ENCODE measurements at regions not wholly inside any gene's neighbourhood (a gene's known extent, or its start where the extent isn't known, plus 50 kb on each side); places are given as distances from the start of the nearest gene placed in this dataset.

DNA sequence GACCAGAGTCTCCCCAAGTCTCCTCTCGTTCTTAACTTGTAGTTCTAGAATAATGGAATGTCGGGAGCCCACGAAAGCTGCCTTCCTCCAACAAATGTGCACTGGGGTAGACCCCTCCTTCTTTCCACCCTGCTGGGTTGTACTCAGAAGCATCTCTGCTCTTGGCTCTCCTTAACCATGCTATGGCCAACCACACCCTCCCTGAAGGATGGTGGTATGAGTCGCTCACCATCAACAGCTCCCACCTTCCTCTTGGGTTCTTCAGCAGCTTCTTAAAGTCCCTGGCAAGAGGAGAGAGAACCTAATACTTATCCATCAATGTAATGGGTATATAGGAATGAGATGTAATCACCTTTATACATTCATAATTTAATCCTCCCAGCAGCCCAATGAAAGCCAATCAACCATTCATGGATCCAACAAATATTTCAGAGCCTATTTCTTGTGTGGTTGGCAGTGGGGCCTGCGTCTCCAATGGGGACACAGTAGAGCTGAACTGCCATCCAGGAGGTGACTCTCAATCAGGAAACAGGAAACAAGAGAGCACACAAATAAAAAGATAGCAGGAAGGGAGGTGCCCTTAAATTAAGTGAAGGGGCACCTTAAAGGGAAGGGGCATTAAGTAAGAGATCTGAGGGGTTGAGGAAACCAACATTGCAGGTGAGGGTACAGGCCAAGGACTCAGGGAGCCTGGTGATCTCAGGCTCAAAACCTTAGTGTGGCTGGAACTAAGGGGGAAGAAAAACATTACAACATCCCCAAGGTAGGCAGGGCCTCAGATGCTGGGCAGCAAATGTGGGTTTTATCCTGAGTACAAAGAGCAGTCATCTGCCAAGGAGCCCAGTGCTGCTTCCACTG lies 64.4 kb upstream of the ETS2 start:
- DNase-seq (ENCODE audit: low read depth): no peak

DNA sequence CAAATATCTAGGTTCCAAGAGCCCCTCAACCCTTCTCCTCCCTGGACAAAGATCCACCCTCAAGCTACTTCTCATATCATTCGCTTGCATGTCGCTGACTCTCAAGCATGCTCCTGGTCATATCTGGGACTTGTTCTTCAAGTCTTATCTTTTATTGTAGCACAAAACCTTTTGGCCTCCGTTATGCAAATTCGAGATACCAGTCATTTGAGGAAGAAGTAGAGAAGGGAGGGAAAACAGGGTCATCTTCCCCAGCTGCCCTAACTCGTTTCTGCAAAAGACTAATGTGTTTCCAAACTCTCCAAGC lies 63.8 kb upstream of the ETS2 start:
- DNase-seq (ENCODE audit: low read depth): no peak

DNA sequence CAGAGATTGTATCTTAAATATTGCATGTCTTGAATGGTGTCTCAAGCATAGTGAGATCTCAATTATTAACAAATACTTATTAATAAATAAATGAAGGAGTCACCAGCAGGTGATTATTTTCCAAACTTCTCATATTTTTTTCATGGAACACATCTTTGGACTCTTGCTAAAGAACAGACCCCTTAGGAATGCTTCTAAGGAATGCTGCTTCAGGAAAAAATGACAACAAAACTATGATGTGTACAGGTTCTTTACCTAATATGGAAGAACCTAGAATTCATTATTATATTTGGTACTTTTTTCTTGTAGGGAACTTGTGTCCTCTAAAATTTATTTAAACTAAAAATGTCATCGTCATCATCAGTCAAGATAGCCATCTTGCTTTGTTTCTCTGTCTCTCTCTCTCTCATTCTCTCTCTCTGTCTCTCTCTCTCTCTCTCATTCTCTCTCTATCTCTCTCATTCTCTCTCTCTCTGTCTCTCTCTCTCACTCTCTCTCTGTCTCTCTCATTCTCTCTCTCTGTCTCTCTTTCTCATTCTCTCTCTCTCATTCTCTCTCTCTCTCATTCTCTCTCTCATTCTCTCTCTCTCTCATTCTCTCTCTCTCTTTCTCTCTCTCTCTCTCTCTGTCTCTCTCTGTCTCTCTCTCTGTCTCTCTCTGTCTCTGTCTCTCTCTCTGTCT lies 63.0 kb upstream of the ETS2 start:
- DNase-seq (ENCODE audit: low read depth): no peak

DNA sequence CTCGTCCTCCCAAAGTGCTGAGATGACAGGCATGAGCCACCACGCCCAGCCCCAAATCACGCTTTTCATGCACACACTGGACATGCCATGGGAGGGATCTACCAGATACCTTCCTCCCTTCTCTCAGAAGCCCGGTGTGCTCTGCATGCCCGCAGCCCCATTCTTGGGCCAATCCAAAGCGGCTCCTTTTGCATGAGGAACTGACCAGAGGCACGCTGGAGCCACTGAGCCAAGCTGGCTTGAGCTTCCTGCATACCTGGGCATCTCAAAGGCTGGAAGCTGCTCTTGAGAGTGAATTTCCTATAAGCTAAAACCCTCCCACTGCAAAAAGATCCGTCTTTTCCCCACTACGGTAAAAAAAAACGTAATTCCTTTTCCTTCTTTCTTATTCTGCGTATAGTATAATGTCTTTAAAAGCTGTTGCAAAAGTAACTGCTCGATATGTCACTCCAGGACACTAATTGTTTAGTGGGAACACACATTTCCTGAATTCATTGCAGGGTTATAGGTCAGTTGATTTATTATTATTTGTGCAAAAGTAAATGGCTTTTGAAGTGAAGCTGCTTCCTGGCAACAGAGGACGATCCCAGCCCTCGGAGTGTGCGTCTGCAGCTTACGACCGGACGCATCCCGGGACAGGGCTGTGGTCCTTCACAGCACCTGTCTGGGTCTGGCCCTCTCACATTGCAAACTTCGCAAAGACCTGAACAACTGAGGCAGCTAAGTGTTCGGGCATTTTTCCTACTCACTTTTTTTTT lies 61.8 kb upstream of the ETS2 start:
- no peak for DNase-seq (ENCODE audit: low read depth)

DNA sequence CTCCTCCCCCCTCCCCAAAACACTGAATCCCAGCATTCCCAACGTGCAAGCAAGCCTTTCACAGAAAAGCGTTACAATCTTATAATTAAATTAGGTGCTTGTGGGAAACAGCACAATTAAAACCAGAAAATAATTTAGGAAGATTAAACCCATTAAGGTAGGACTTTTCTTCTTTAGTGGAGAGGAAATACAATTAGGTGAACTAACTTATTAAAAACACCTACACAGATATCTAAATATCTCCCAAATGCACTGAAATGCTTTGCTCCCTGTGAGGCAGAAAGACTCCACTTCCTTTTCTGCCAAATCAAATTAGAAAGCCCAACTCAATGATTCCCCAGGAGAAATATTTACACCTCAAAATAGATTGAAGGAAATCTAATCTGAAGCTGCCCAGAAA lies 60.9 kb upstream of the ETS2 start:
- DNase-seq (ENCODE audit: low read depth): no peak

DNA sequence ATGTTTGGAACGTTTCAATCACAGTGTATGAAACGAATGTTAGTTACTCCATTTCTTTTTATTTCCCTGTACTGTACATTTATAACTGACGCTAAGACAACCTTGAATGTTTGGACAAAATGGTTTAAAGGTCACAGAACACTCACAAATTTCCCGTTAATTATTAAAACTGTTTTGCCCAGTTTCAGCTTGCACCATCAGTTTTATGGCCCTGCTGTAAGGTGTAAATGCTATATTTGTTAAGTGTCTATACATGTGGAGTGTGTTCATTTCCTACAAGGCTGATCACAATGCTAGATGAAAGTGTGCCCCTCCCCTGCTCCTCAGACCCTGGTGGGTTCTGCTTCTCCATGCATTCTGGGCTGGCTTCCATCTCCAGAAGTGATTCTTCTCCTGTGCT lies 57.9 kb upstream of the ETS2 start:
- no peak for DNase-seq (ENCODE audit: low read depth)

DNA sequence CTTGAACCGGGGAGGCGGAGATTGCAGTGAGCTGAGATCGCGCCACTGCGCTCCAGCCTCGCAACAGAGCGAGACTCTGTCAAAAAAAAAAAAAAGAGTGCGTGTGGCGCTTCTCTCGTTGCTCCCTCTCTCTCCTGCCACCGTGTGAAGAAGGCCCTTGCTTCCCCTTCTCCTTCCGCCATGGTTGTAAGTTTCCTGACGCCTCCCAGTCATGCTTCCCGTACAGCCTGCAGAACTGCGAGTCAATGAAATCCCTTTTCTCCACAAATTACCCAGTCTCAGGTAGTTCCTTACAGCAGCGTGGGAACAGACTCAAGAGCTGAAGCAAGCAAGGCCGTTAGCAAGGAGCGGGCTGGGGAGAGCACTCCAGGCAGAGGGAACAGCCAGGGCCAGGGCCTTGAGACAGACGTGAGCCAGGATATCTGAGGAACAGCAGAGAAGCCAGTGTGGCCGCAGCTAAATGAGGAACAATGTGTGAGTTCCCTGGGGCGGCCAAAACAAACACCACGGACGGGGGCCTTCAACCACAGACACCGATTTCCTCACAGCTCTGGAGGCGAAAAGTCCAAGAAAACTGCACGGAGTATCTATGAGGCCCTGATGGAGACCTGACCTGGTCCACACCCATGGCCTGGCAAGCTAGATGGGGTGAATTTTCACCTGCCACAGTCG lies 54.2 kb upstream of the ETS2 start:
- no peak for DNase-seq (ENCODE audit: low read depth)

DNA sequence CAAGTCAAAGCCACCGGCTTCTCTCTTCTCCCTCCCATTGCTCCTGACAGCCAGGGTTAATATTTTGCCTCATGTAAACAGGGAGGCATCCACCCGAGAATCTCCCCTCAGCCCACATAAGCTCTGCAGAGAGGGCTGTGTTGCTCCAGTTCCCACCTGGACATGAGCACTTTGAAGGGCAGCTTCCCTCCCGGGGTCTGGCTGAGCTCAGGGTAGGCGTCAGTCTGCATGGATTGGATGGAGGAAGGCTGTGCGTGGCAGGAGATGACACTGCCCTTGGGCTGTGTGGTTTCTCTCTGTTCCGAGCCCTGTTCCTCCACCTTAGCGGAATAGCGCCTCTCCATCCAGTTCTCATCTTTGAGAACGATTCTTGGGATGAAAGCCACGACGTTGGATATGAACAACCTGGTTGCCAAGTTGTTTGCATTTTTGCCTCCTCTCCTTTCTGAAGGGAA lies 53.7 kb upstream of the ETS2 start:
- DNase-seq (ENCODE audit: low read depth): no peak

DNA sequence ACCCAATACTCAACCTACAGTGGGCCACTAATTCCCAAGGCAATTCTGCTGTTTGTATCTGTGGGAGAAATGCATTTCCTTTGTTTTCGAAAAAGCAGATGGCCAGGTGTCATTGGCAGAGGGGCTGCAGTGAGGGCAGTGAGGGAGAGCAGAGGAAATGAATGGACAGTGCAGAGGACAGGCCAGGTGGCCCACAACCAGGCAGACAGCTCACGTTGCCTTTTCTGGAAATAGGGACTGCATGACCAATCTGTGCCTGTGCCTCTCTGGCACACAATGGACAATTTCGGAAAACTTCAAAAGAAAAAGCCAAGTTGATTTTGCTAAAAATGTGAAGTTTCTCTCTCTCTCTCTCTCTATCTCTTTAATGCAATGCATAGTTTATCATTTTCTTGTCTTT lies 52.6 kb upstream of the ETS2 start:
- DNase-seq (ENCODE audit: low read depth): no peak

DNA sequence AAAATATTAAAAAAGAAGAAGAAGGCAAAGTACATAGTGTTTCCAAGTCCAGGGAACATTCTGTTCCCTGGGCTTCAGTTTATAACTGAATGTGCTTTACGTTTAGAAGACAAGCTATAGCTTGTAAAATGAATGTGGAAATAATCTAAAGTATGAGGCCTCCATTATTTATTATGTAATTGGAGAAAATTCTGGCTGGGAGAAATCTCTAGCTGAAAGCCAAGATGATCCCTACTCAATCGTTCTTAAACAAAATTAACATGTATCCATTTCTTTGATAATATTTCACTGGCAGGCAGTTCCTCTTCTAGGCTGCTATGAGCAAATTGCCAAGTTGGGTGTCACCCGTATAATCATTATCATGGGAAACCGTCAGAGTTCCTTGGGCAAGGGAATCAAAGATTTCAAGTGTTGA lies 52.2 kb upstream of the ETS2 start:
- no peak for DNase-seq (ENCODE audit: low read depth)
